GM23338 (cell line): ENCODE measurements at regions not wholly inside any gene's neighbourhood (a gene's known extent, or its start where the extent isn't known, plus 50 kb on each side); places are given as distances from the start of the nearest gene placed in this dataset.

Source experiments
- CREB1 ChIP-seq: fragments of 250-450 bp; sonication (Bioruptor Pico); IDR thresholded peaks from 2 replicates; pipeline ENCODE4 v1.5.0; 2020; ENCODE audit warnings: low read depth, mild to moderate bottlenecking, moderate library complexity
- ETS1 ChIP-seq: IDR thresholded peaks from 2 replicates; pipeline ENCODE4 v1.6.1; 2016; ENCODE audit warnings: antibody characterized with exemption
- EZH2 ChIP-seq: fragments of 200-600 bp; sonication (generic); IDR thresholded peaks from one replicate; pipeline ENCODE4 v1.8.0; 2017; ENCODE audit warnings: antibody characterized with exemption, mild to moderate bottlenecking, low read depth; ENCODE audit not compliant: unreplicated experiment
- EZH2phosphoT487 ChIP-seq: fragments of 200-600 bp; sonication (generic); IDR thresholded peaks from one replicate; pipeline ENCODE4 v1.8.1; 2018; ENCODE audit warnings: antibody characterized with exemption; ENCODE audit not compliant: unreplicated experiment
- JUNB ChIP-seq: IDR thresholded peaks from one replicate; pipeline ENCODE4 v1.6.1; 2016; ENCODE audit warnings: antibody characterized with exemption; ENCODE audit not compliant: unreplicated experiment
- NANOG ChIP-seq: IDR thresholded peaks from 2 replicates; pipeline ENCODE4 v1.6.1; 2016; ENCODE audit warnings: antibody characterized with exemption, borderline replicate concordance
- POLR2AphosphoS5 ChIP-seq: IDR thresholded peaks from 2 replicates; pipeline ENCODE4 v1.6.1; 2016; ENCODE audit warnings: antibody characterized with exemption, low read depth
- REST ChIP-seq: IDR thresholded peaks from one replicate; pipeline ENCODE4 v1.6.1; 2018; ENCODE audit warnings: antibody characterized with exemption; ENCODE audit not compliant: unreplicated experiment
- STAT1 ChIP-seq: IDR thresholded peaks from one replicate; pipeline ENCODE4 v1.6.1; 2016; ENCODE audit warnings: antibody characterized with exemption; ENCODE audit not compliant: unreplicated experiment
- ZNF114 ChIP-seq: fragments of 250-450 bp; sonication (Bioruptor Pico); IDR thresholded peaks from 2 replicates; pipeline ENCODE4 v1.5.0; 2020; ENCODE audit warnings: mild to moderate bottlenecking, moderate library complexity
- ZNF331 ChIP-seq: fragments of 250-450 bp; sonication (Bioruptor Pico); IDR thresholded peaks from 2 replicates; pipeline ENCODE4 v1.5.0; 2020; ENCODE audit warnings: low read depth, mild to moderate bottlenecking, moderate library complexity
- TF ChIP-seq, protein P1 (sequence below), 2 experiments: fragments of 200-600 bp in 1 of 2; sonication (generic) in 1 of 2; conservative IDR thresholded peaks; 2 replicates each; pipeline versions ENCODE4 v1.5.1 to v1.6.1; 2016 to 2017; ENCODE audit warnings: antibody characterized with exemption in 2 of 2, low read depth in 2 of 2, mild to moderate bottlenecking in 2 of 2, moderate library complexity in 1 of 2

DNA sequence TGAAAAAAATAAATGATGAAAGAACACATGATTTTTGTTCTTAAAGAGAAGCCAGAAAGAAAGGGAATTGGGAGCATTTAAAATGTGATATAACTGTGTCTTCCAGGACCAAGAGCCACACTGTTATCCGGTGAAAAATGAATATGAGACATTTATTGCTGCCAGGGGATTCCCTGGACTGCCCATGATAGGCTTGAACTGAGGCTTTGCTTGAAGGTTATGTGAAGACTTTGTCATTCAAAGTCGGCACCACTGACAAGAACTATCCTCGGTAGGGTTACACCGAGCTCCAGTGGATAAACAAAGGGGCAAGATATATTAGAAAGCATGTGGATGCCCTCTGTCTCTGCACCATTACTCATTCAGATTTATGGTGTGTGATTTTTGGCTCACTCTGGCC is 125.4 kb upstream of the MINDY3 start:
- TF ChIP-seq, protein P1, sequence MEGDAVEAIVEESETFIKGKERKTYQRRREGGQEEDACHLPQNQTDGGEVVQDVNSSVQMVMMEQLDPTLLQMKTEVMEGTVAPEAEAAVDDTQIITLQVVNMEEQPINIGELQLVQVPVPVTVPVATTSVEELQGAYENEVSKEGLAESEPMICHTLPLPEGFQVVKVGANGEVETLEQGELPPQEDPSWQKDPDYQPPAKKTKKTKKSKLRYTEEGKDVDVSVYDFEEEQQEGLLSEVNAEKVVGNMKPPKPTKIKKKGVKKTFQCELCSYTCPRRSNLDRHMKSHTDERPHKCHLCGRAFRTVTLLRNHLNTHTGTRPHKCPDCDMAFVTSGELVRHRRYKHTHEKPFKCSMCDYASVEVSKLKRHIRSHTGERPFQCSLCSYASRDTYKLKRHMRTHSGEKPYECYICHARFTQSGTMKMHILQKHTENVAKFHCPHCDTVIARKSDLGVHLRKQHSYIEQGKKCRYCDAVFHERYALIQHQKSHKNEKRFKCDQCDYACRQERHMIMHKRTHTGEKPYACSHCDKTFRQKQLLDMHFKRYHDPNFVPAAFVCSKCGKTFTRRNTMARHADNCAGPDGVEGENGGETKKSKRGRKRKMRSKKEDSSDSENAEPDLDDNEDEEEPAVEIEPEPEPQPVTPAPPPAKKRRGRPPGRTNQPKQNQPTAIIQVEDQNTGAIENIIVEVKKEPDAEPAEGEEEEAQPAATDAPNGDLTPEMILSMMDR (conservative IDR thresholded peaks at IDR 0.05; ENCODE audit: low read depth in 2 of 2) = no peak
- TF ChIP-seq CREB1 (CRISPR knock-in tag) (no peak), EZH2phosphoT487 (no peak), REST (no peak), ETS1 (no peak), POLR2AphosphoS5 (no peak), JUNB (no peak), ZNF114 (CRISPR knock-in tag) (no peak), EZH2 (no peak), ZNF331 (CRISPR knock-in tag) (no peak), STAT1 (no peak), NANOG (no peak)
